Peyer's patch (tissue), 4 donors: ENCODE measurements at regions not wholly inside any gene's neighbourhood (a gene's known extent, or its start where the extent isn't known, plus 50 kb on each side); places are given as distances from the start of the nearest gene placed in this dataset.

Source experiments
- POLR2A ChIP-seq, 2 donors: fragments of 450-650 bp; IDR thresholded peaks; one replicate each; pipeline ENCODE4 v1.5.1; 2017; ENCODE audit warnings: antibody characterized with exemption in 2 of 2, mild to moderate bottlenecking in 2 of 2, moderate library complexity in 2 of 2
- TF ChIP-seq, protein P1 (sequence below), 6 experiments: fragments of 450-650 bp in 4 of 6; fragments of 200-600 bp in 2 of 6; sonication (generic) in 1 of 6; IDR thresholded peaks; one replicate each; pipeline ENCODE4 v1.5.1; 2017 to 2019; ENCODE audit warnings: antibody characterized with exemption in 6 of 6, mild to moderate bottlenecking in 3 of 6, moderate library complexity in 1 of 6

DNA sequence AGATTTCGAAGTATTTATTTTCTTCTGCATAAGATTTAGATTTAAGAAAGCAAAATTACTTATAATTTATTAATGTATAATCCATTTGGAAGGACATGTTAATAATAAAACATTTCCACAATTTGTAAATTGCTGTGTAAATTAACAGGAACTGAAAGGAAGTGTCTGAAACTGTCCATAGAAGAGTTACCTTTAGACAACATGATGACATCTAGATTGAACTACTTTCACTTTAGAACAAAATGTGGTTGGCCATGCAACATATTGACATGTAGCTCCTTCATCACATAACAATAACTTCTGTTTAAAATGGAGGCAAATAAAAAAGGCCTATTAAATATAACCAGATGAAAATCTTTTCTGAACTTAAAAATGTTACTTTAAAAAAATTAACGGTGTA, 1849.5 kb upstream of the ACO1 start:
- TF ChIP-seq, protein P1, sequence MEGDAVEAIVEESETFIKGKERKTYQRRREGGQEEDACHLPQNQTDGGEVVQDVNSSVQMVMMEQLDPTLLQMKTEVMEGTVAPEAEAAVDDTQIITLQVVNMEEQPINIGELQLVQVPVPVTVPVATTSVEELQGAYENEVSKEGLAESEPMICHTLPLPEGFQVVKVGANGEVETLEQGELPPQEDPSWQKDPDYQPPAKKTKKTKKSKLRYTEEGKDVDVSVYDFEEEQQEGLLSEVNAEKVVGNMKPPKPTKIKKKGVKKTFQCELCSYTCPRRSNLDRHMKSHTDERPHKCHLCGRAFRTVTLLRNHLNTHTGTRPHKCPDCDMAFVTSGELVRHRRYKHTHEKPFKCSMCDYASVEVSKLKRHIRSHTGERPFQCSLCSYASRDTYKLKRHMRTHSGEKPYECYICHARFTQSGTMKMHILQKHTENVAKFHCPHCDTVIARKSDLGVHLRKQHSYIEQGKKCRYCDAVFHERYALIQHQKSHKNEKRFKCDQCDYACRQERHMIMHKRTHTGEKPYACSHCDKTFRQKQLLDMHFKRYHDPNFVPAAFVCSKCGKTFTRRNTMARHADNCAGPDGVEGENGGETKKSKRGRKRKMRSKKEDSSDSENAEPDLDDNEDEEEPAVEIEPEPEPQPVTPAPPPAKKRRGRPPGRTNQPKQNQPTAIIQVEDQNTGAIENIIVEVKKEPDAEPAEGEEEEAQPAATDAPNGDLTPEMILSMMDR (IDR thresholded peaks at IDR 0.05) = no peak
- no peak for TF ChIP-seq POLR2A (IDR thresholded peaks at IDR 0.05)
